Fibroblast of pulmonary artery (primary cell): ENCODE measurements at regions not wholly inside any gene's neighbourhood (a gene's known extent, or its start where the extent isn't known, plus 50 kb on each side); places are given as distances from the start of the nearest gene placed in this dataset.
"Not testable (repeated sequence)": the region's sequence is repeated elsewhere in the genome, so short reads cannot be mapped to it uniquely, and the experiment has no call there.

ENCODE experiments used
- DNase-seq: peaks from one replicate; pipeline ENCODE4 v3.0.0-alpha.2; 2010; ENCODE audit warnings: low read depth
- H3K4me3 ChIP-seq: replicated peaks from 2 replicates; pipeline ENCODE4 v1.5.1; 2011; ENCODE audit warnings: low read depth, mild to moderate bottlenecking, control low read depth, low read length, moderate library complexity
- TF ChIP-seq, protein P1 (sequence below): IDR thresholded peaks from 2 replicates; pipeline ENCODE4 v1.5.1; 2011; ENCODE audit warnings: mild to moderate bottlenecking, control low read depth, low read length, inconsistent platforms; ENCODE audit errors: missing control alignments

DNA sequence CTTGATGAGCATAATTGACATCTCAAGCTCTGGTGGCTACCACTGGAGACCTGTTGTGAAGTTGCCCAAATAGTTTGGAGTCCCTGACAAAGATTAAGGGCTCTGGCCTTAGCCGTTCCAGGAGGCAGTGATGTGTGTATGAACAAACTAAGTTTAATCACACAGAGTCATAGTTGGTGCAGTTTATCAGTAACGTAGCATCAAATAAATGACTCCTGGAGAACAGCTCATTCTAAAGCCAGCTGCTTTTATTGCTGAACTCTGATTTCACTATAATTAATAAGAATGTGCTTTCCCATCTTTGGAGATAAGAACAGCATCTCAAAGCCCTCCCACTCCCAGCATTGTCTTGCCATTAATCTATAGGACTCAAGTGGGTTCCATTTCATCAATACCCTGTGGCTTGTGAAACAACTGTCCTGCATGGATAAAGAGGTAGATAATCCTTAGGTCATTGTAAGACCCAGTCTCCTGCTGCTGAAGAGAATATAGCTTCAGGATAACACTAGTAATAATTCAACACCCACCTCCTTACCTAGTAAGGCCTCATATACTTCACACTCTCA is 211.4 kb upstream of the THUMPD2 start:
- no peak overlapping the region for H3K4me3 ChIP-seq
- TF ChIP-seq, protein P1, sequence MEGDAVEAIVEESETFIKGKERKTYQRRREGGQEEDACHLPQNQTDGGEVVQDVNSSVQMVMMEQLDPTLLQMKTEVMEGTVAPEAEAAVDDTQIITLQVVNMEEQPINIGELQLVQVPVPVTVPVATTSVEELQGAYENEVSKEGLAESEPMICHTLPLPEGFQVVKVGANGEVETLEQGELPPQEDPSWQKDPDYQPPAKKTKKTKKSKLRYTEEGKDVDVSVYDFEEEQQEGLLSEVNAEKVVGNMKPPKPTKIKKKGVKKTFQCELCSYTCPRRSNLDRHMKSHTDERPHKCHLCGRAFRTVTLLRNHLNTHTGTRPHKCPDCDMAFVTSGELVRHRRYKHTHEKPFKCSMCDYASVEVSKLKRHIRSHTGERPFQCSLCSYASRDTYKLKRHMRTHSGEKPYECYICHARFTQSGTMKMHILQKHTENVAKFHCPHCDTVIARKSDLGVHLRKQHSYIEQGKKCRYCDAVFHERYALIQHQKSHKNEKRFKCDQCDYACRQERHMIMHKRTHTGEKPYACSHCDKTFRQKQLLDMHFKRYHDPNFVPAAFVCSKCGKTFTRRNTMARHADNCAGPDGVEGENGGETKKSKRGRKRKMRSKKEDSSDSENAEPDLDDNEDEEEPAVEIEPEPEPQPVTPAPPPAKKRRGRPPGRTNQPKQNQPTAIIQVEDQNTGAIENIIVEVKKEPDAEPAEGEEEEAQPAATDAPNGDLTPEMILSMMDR, result no peak
- DNase-seq, result no peak

DNA sequence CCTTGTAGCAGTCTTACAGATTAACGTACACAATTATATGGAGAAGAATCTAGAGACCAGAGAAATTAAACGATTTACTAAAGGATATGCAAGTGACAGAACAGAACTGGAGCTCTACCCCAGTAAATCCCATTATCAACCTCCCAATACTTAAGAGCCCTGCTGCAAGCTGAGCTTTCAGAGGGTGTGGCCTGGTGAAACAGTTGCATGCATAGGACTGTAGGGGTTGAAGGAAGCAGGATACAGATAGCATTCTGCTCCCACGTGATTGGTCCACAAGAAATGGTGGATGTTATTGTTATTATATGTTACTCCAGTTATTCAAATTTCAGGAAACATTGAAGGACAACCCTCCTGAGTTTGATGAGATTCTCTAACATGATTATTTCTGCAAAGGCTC is 210.8 kb upstream of the THUMPD2 start:
- TF ChIP-seq, protein P1, result no peak
- no peak for DNase-seq
- H3K4me3 ChIP-seq, result no peak overlapping the region

DNA sequence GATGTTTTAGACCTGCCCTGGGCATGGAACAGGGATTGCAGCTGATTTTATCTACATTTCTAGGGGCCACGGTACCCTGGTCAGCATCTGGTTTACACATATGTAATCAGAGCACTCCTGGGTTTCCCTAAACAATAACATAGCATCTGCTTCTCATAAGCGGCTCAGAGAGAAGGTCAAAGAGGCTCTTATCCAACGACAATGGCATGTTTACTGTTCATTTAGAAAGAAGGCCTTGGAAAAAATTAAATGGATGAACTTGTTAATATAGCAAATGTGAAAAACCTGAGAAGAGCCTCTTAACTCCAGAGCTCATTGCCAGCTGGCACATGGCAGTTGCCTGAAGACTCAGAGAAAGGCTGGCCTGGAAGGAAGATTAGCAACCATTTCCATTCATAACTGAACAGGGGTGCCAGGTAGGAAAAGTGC is 202.8 kb upstream of the THUMPD2 start:
- no peak overlapping the region for H3K4me3 ChIP-seq
- TF ChIP-seq, protein P1, result no peak
- no peak for DNase-seq

DNA sequence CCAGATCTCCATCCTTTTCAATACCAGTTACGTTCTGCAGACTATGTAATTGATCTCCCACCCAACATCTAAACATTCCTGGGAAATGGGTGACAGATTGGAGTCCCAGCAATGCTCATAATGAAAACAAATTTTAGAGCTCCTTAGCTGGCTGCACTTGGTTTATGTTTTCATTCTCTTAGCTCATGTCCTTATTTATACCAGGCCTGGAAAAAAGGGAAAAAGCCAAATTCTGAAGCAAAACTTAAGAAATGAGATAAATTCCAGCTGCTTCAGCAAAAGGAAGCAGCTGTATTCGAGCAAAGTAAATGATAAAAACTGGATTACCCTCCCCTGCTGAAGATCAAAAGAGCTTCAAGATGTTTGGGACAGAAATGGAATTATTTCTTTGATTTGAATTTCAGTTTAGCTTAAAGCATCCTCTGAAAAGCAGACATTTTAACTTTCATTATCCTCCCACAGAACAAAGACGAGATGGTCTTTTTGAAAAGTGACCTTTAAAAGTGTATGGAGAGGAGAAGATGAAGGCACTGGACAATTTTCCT is 196.5 kb upstream of the THUMPD2 start:
- TF ChIP-seq, protein P1, result no peak
- no peak for DNase-seq

DNA sequence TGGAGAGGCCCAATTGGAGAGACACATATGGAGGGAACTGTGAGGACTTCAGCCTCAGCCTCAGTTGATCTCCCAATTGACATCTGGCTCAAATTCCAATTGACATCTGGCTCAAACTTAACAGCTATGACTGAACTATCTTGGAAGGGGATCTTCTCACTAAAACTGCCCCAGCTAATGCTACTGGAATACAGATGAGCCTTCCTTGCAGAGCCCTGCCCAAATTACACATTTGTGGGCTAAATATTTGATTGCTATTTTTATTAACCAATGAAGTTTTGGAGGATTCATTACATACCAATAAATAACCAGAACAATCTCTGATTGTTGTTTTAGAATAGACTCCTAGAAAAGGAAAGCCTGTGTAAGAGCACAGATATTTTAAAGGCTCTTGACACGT is 189.0 kb upstream of the THUMPD2 start:
- DNase-seq, result no peak
- no peak overlapping the region for H3K4me3 ChIP-seq
- TF ChIP-seq, protein P1, result no peak

More for the DNA sequence above, 196.5 kb upstream of the THUMPD2 start:
- no peak overlapping the region for H3K4me3 ChIP-seq

DNA sequence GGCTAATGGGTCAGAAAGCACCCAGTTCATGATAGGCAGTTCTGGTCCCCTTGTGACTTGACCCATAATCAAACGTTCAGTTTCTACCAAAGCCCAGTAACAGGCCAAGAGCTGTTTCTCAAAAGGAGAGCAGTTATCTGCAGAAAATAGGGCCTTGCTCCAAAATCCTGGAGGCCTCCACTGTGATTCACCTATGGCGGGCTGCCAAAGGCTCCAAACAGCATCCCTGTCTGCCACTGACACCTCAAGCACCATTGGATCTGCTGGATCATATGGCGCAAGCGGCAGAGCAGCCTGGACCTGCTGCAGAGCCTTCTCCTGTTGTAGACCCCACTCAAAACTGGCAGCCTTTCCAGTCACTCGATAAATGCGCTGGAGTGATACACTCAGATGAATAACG is 181.6 kb upstream of the THUMPD2 start:
- H3K4me3 ChIP-seq, DNase-seq: not testable (repeated sequence)

DNA sequence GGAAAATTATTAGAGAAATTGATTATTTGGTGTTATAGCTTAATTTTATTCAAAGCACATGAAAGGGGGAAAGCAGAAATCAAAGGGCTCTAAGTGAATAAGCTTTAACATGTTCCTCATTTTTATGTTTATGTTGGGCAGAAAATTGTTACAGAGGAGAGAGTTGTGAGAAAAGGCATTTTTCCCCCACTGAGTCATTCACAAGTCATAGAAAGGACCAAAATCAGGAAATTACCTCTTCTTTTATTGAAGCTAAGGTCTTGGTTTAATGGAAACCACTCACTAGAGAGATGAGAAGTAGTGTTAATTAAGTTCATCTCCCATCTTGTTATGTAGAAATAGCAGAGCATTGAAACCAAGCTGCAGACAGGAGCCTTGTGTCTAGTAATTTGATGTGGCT is 175.3 kb upstream of the THUMPD2 start:
- DNase-seq, result peak; percentile 10
- H3K4me3 ChIP-seq, result no peak overlapping the region
- TF ChIP-seq, protein P1, result no peak
